AG09309 (cell line): ENCODE measurements at regions not wholly inside any gene's neighbourhood (a gene's known extent, or its start where the extent isn't known, plus 50 kb on each side); places are given as distances from the start of the nearest gene placed in this dataset.

Experiments
- DNase-seq: peaks from one replicate; pipeline ENCODE4 v3.0.0-alpha.2; 2010; ENCODE audit warnings: low read depth
- H3K4me3 ChIP-seq: 2 replicates; pipeline ENCODE4 v1.5.1; 2011; ENCODE audit warnings: mild to moderate bottlenecking, low read depth, low read length, moderate library complexity; ENCODE audit not compliant: control insufficient read depth
- CTCF ChIP-seq: IDR thresholded peaks from 2 replicates; pipeline ENCODE4 v1.5.1; 2011; ENCODE audit warnings: mild to moderate bottlenecking, low read depth, low read length, inconsistent platforms; ENCODE audit not compliant: insufficient read depth, control insufficient read depth; ENCODE audit errors: missing control alignments

- TF ChIP-seq CTCF, result no peak
- DNase-seq, result no peak
- H3K4me3 ChIP-seq, result no peak overlapping the region
These were observed 124.4 kb upstream of the MAP1B start for GRCh38 chr5:71982717-71983395.

DNA sequence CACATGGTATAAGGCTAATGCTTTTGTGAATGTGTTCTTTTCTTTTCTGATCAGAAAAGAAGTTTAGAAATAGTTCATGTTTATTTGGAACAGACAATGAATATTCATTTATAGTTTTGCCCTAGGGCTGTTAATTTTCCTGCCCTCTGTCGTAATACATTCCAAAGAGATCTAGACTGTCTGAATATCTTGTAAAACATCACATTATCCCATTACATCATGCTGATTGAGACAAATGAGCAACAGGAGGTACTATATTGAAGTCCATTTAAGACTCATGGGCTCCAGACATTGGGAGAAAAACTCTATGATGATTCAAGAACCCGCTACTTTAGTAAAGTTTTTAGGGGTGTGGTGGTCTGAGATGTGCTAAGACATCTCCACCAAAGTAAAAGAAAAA lies 121.2 kb upstream of the MAP1B start:
- no peak overlapping the region for H3K4me3 ChIP-seq
- TF ChIP-seq CTCF, result no peak
- DNase-seq, result no peak

- H3K4me3 ChIP-seq, result no peak overlapping the region
- no peak for DNase-seq
- TF ChIP-seq CTCF, result no peak
These were observed 118.5 kb upstream of the MAP1B start for GRCh38 chr5:71988808-71989207.

DNA sequence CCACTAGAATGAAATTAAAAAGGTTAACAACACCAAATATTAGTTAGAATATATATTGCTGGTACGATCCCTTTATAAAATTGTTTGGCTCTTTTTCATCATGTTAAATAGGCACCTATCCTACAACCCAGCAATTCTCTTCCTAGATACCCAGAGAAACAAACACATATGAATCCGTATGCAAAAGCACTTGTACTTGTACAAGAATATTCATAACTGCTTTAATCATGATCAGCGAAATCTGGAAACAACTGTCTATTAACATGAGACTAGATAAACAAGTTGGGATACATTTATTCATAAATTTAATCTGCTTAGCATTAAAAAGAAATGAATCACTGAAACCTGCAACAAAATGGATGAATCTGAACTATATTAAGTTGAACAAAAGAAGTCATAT lies 113.7 kb upstream of the MAP1B start:
- no peak overlapping the region for H3K4me3 ChIP-seq
- no peak for DNase-seq
- no peak for TF ChIP-seq CTCF

DNA sequence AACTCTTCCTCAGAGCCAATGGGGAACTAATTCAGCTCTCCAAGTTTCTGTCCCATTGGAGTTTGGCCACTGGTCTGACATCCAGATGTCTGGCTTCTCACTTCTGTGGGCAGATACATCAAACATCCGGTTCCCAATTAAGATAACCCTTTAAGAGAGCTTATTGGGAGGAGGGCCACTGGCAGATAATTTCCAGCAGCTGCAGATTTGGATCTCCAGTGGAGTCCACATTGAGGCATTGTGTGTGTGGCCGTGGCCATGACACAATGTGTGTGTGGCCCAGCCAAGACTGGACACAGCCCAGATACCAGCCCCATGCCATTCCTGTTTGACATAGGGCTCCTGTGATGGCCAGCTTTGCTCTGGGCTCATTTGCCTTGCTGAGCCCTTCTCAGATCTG lies 110.5 kb upstream of the MAP1B start:
- no peak for DNase-seq
- no peak overlapping the region for H3K4me3 ChIP-seq
- no peak for TF ChIP-seq CTCF

DNA sequence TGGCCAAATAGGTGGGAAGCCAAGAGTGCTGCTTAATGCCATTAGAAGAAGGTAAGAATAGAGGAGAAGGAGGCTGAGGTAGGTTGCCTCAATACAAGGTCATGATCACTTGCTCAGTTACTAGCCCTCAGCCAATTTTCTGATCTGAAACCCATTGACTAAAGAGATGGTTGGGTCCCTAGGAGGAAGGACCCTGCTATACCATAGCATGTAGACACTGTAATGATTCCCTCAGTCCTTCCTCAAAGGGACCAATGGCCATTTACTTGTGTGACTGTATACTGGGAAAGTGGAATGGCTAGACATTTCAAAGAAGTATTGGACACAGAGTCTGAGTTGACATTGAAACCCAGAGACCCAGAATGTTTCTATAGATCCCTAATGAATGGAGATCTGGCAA lies 108.5 kb upstream of the MAP1B start:
- no peak for TF ChIP-seq CTCF
- no peak for DNase-seq

GRCh38 chr5:72000707-72001106 lies 106.6 kb upstream of the MAP1B start:
- H3K4me3 ChIP-seq, result no peak overlapping the region
- no peak for DNase-seq
- TF ChIP-seq CTCF, result no peak

More for the DNA sequence above, 108.5 kb upstream of the MAP1B start:
- H3K4me3 ChIP-seq, result no peak overlapping the region
